NCI-H2029 (cell line): ENCODE measurements at regions not wholly inside any gene's neighbourhood (a gene's known extent, or its start where the extent isn't known, plus 50 kb on each side); places are given as distances from the start of the nearest gene placed in this dataset.

Source experiments
- DNase-seq: peaks from one replicate; lab custom pipeline; 2025; lab: John Stamatoyannopoulos, UW

- no peak for DNase-seq
Observed at GRCh38 chr13:73517766-73518165, 459.0 kb downstream of the KLF5 start.

GRCh38 chr13:73516731-73517130, 457.9 kb downstream of the KLF5 start:
- DNase-seq, result no peak

- DNase-seq, result no peak
Observed at GRCh38 chr13:73514208-73514607, 455.4 kb downstream of the KLF5 start.

- no peak for DNase-seq
Observed at GRCh38 chr13:73513751-73514150, 454.9 kb downstream of the KLF5 start.

GRCh38 chr13:73508841-73509240, 450.0 kb downstream of the KLF5 start:
- no peak for DNase-seq

- no peak for DNase-seq
Observed at GRCh38 chr13:73505376-73505890, 446.6 kb downstream of the KLF5 start.

- DNase-seq, result no peak
Observed at GRCh38 chr13:73499695-73500094, 440.9 kb downstream of the KLF5 start.

GRCh38 chr13:73497430-73497829, 438.6 kb downstream of the KLF5 start:
- DNase-seq, result no peak

GRCh38 chr13:73496711-73497110, 437.9 kb downstream of the KLF5 start:
- DNase-seq, result no peak

GRCh38 chr13:73492811-73493210, 434.0 kb downstream of the KLF5 start:
- DNase-seq, result no peak

- DNase-seq, result no peak
Observed at GRCh38 chr13:73482556-73482955, 423.8 kb downstream of the KLF5 start.

- no peak for DNase-seq
Observed at GRCh38 chr13:73481886-73482445, 423.2 kb downstream of the KLF5 start.

GRCh38 chr13:73480779-73481559, 422.2 kb downstream of the KLF5 start:
- no peak for DNase-seq

GRCh38 chr13:73479856-73480255, 421.1 kb downstream of the KLF5 start:
- no peak for DNase-seq

GRCh38 chr13:73479351-73479750, 420.5 kb downstream of the KLF5 start:
- DNase-seq, result no peak

GRCh38 chr13:73477441-73477840, 418.6 kb downstream of the KLF5 start:
- no peak for DNase-seq

- DNase-seq, result no peak
Observed at GRCh38 chr13:73473016-73473415, 414.2 kb downstream of the KLF5 start.

GRCh38 chr13:73467125-73467524, 408.3 kb downstream of the KLF5 start:
- no peak for DNase-seq

GRCh38 chr13:73466561-73466960, 407.8 kb downstream of the KLF5 start:
- no peak for DNase-seq

- no peak for DNase-seq
Observed at GRCh38 chr13:73465617-73465971, 406.8 kb downstream of the KLF5 start.

GRCh38 chr13:73464758-73465616, 406.2 kb downstream of the KLF5 start:
- DNase-seq, result no peak

GRCh38 chr13:73462241-73462640, 403.4 kb downstream of the KLF5 start:
- DNase-seq, result no peak
